H9 (cell line): ENCODE measurements at regions not wholly inside any gene's neighbourhood (a gene's known extent, or its start where the extent isn't known, plus 50 kb on each side); places are given as distances from the start of the nearest gene placed in this dataset.
A peak's percentile ranks its signal among the peaks of the same experiment; 100 is the strongest.

Experiments
- DNase-seq: peaks from one replicate; pipeline ENCODE4 v3.0.0-alpha.2; 2017
- H2AFZ ChIP-seq: one replicate; pipeline ENCODE4 v1.6.1; 2013; ENCODE audit warnings: mild to moderate bottlenecking, low read length, control low read depth, moderate library complexity
- H2AK5ac ChIP-seq: 2 replicates; pipeline ENCODE4 v1.6.1; 2013; ENCODE audit warnings: low read length, control low read depth, mixed read lengths; ENCODE audit not compliant: insufficient read length
- H2BK120ac ChIP-seq: one replicate; pipeline ENCODE4 v1.6.1; 2013; ENCODE audit warnings: low read depth, mild to moderate bottlenecking, low read length, control low read depth, inconsistent platforms; ENCODE audit not compliant: poor library complexity, severe bottlenecking
- H2BK12ac ChIP-seq: 2 replicates; pipeline ENCODE4 v1.6.1; 2013; ENCODE audit warnings: low read length, control low read depth, mixed read lengths, low read depth; ENCODE audit not compliant: insufficient read length
- H2BK15ac ChIP-seq: 2 replicates; pipeline ENCODE4 v1.6.1; 2013; ENCODE audit warnings: low read depth, low read length, control low read depth
- H2BK20ac ChIP-seq: one replicate; pipeline ENCODE4 v1.6.1; 2013; ENCODE audit warnings: low read depth, mild to moderate bottlenecking, low read length, control low read depth, inconsistent platforms; ENCODE audit not compliant: poor library complexity, severe bottlenecking
- H2BK5ac ChIP-seq: 2 replicates; pipeline ENCODE4 v1.6.1; 2013; ENCODE audit warnings: low read length, control low read depth, mixed read lengths; ENCODE audit not compliant: insufficient read length
- H3K14ac ChIP-seq: 2 replicates; pipeline ENCODE4 v1.6.1; 2013; ENCODE audit warnings: low read length, control low read depth; ENCODE audit not compliant: insufficient read depth
- H3K18ac ChIP-seq: 2 replicates; pipeline ENCODE4 v1.6.1; 2013; ENCODE audit warnings: low read depth, mild to moderate bottlenecking, mixed read lengths, low read length, control low read depth; ENCODE audit not compliant: insufficient read length
- H3K23ac ChIP-seq: 2 replicates; pipeline ENCODE4 v1.6.1; 2013; ENCODE audit warnings: low read length, control low read depth, mixed read lengths, low read depth; ENCODE audit not compliant: insufficient read length
- H3K23me2 ChIP-seq: 2 replicates; pipeline ENCODE4 v1.6.1; 2013; ENCODE audit warnings: low read depth, mild to moderate bottlenecking, mixed read lengths, low read length, control low read depth; ENCODE audit not compliant: insufficient read length, poor library complexity, severe bottlenecking
- H3K27ac ChIP-seq: 2 replicates; pipeline ENCODE4 v1.5.1; 2013; ENCODE audit warnings: low read length, control low read depth, mixed read lengths, low read depth; ENCODE audit not compliant: insufficient read length
- H3K27me3 ChIP-seq: 2 replicates; pipeline ENCODE4 v1.6.1; 2013; ENCODE audit warnings: low read length, control low read depth, inconsistent platforms; ENCODE audit not compliant: insufficient read depth
- H3K4ac ChIP-seq: 2 replicates; pipeline ENCODE4 v1.6.1; 2013; ENCODE audit warnings: low read depth, mild to moderate bottlenecking, control low read depth, inconsistent platforms, low read length, moderate library complexity
- H3K4me1 ChIP-seq: 2 replicates; pipeline ENCODE4 v1.6.1; 2013; ENCODE audit warnings: low read length, control low read depth, inconsistent platforms; ENCODE audit not compliant: insufficient read depth
- H3K4me2 ChIP-seq: 2 replicates; pipeline ENCODE4 v1.6.1; 2013; ENCODE audit warnings: low read length, control low read depth, mixed read lengths; ENCODE audit not compliant: insufficient read length, insufficient read depth
- H3K56ac ChIP-seq: 2 replicates; pipeline ENCODE4 v1.6.1; 2013; ENCODE audit warnings: low read depth, mild to moderate bottlenecking, mixed read lengths, low read length, control low read depth; ENCODE audit not compliant: insufficient read length
- H3K79me1 ChIP-seq: 2 replicates; pipeline ENCODE4 v1.6.1; 2013; ENCODE audit warnings: low read depth, mild to moderate bottlenecking, moderate library complexity, low read length, control low read depth, inconsistent platforms; ENCODE audit not compliant: insufficient read depth, poor library complexity, severe bottlenecking
- H3K79me2 ChIP-seq: 2 replicates; pipeline ENCODE4 v1.6.1; 2013; ENCODE audit warnings: low read length, control low read depth, inconsistent platforms; ENCODE audit not compliant: insufficient read depth
- H3K9ac ChIP-seq: 2 replicates; pipeline ENCODE4 v1.6.1; 2013; ENCODE audit warnings: low read length, control low read depth, mixed read lengths; ENCODE audit not compliant: insufficient read length; ENCODE audit errors: extremely low read depth
- H3K9me3 ChIP-seq: one replicate; pipeline ENCODE4 v1.6.1; 2013; ENCODE audit warnings: low read depth, low read length, inconsistent platforms; ENCODE audit not compliant: control insufficient read depth
- H3T11ph ChIP-seq: one replicate; pipeline ENCODE4 v1.6.1; 2013; ENCODE audit warnings: mild to moderate bottlenecking, low read length, control low read depth, inconsistent platforms
- H4K20me1 ChIP-seq: one replicate; pipeline ENCODE4 v1.6.1; 2013; ENCODE audit not compliant: control insufficient read depth, insufficient read length, insufficient read depth
- H4K5ac ChIP-seq: 2 replicates; pipeline ENCODE4 v1.6.1; 2013; ENCODE audit warnings: low read depth, mild to moderate bottlenecking, mixed read lengths, low read length, control low read depth; ENCODE audit not compliant: insufficient read length
- H4K8ac ChIP-seq: replicated peaks from 2 replicates; pipeline ENCODE4 v1.6.1; 2013; ENCODE audit warnings: low read length, control low read depth, mixed read lengths, low read depth; ENCODE audit not compliant: insufficient read length
- H4K91ac ChIP-seq: 2 replicates; pipeline ENCODE4 v1.6.1; 2013; ENCODE audit warnings: low read depth, mild to moderate bottlenecking, moderate library complexity, mixed read lengths, low read length, control low read depth; ENCODE audit not compliant: insufficient read length
- H3K27ac Mint-ChIP-seq, 3 experiments: 2 replicates in 2 of 3; 3 replicates in 1 of 3; pipeline ENCODE4 v1.8.0; 2020 to 2021; ENCODE audit warnings: mixed read lengths in 3 of 3, mild to moderate bottlenecking in 1 of 3, moderate library complexity in 1 of 3
- H3K27me3 Mint-ChIP-seq: 2 replicates; pipeline ENCODE4 v1.8.0; 2021; ENCODE audit warnings: low read depth, mild to moderate bottlenecking, moderate library complexity, mixed read lengths
- H3K36me3 Mint-ChIP-seq, 3 experiments: 2 replicates in 2 of 3; 3 replicates in 1 of 3; pipeline ENCODE4 v1.8.0; 2020 to 2021; ENCODE audit warnings: low read depth in 3 of 3, mixed read lengths in 3 of 3; ENCODE audit not compliant: insufficient read depth in 1 of 3
- H3K4me1 Mint-ChIP-seq, 2 experiments: 2 replicates each; pipeline ENCODE4 v1.8.0; 2020; ENCODE audit warnings: mixed read lengths in 2 of 2
- H3K4me3 Mint-ChIP-seq, 2 experiments: 2 replicates in 1 of 2; 3 replicates in 1 of 2; pipeline ENCODE4 v1.8.0; 2020 to 2021; ENCODE audit warnings: mild to moderate bottlenecking in 2 of 2, mixed read lengths in 2 of 2, moderate library complexity in 1 of 2
- H3K9me3 Mint-ChIP-seq, 2 experiments: 2 replicates in 1 of 2; 3 replicates in 1 of 2; pipeline ENCODE4 v1.8.0; 2020; ENCODE audit warnings: mild to moderate bottlenecking in 2 of 2, mixed read lengths in 2 of 2, moderate library complexity in 1 of 2
- CTCF ChIP-seq: fragments of 200-600 bp; sonication (generic); conservative IDR thresholded peaks from 3 replicates; pipeline ENCODE4 v1.8.0; 2021; ENCODE audit warnings: antibody characterized with exemption, mild to moderate bottlenecking
- WGBS: extraction: QIAGEN DNeasy Blood & Tissue Kit; methylation state at CpG from one replicate; pipeline ENCODE4 v1.1.7; 2013; ENCODE audit warnings: missing lambda C conversion rate, low lambda C conversion rate, mixed read lengths; ENCODE audit not compliant: insufficient read length; ENCODE audit errors: extremely low coverage; 5-methylcytosine and 5-hydroxymethylcytosine counted together

GRCh38 chr10:129030996-129031843 is 435.8 kb upstream of the MGMT start:
- Histone ChIP-seq H2AFZ (no peak overlapping the region), H3K79me2 (no peaks in the 10 kb centered on the region), H2AK5ac (no peak overlapping the region), H3K23me2 (no peaks in the 10 kb centered on the region), H2BK120ac (no peak overlapping the region), H3K23ac (no peak overlapping the region), H4K5ac (no peak overlapping the region), H3K14ac (no peak overlapping the region), H3K27ac (no peak overlapping the region), H3T11ph (no peak overlapping the region), H4K8ac (no peak overlapping the region), H3K18ac (no peak overlapping the region), H4K91ac (no peak overlapping the region), H2BK12ac (no peak overlapping the region), H3K4me2 (no peak overlapping the region), H3K9me3 (no peaks in the 10 kb centered on the region), H3K9ac (no peak overlapping the region), H3K79me1 (no peaks in the 10 kb centered on the region), H4K20me1 (no peaks in the 10 kb centered on the region), H2BK5ac (no peak overlapping the region), H3K4me1 (peaks cover 4% of the 10 kb centered on the region; the same call in 1 of the 2 replicates), H2BK15ac (no peak overlapping the region), H3K27me3 (no peaks in the 10 kb centered on the region), H3K4ac (no peak overlapping the region), H3K56ac (no peak overlapping the region), H2BK20ac (no peak overlapping the region)
- peak; percentile 82 for DNase-seq
- Mint-ChIP-seq H3K4me1 (peaks cover 27 to 28% of the 10 kb centered on the region in 2 experiments), H3K27ac (no peak overlapping the region; a peak in 1 of 7 replicates), H3K4me3 (no peak overlapping the region), H3K27me3 (no peaks in the 10 kb centered on the region; the same call in 1 of the 2 replicates), H3K9me3 (no peaks in the 10 kb centered on the region), H3K36me3 (no peaks in the 10 kb centered on the region)
- no CpG with 5 or more reads among the region's 21 CpGs for WGBS
- peak; percentile 97 for TF ChIP-seq CTCF
